HG03575 (cell line): ENCODE measurements at regions not wholly inside any gene's neighbourhood (a gene's known extent, or its start where the extent isn't known, plus 50 kb on each side); places are given as distances from the start of the nearest gene placed in this dataset.
"Not testable (repeated sequence)": the region's sequence is repeated elsewhere in the genome, so short reads cannot be mapped to it uniquely, and the experiment has no call there.

Source experiments
- ATAC-seq: cut with Tn5 transposase; IDR thresholded peaks from one replicate; pipeline ENCODE4 v1.9.1; 2021; ENCODE audit not compliant: unreplicated experiment, insufficient number of reproducible peaks, low FRiP score; ENCODE audit errors: extremely low read depth

DNA sequence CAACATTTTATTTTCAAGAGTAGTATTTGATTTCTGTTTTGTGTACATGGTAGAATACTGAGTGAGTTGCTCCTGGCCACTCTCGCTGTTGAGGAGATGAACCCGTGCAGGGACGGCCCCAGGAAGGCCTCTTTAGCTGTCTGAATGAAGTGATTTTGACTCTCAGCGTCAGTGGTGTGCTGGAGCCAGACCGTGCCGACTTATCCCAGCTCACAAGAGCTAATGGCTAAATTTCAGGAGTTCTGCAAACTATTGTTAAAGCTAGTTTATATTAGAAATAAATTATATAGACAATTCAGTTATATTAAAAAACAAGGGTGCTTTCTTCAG, 111.2 kb upstream of the KIF26B start:
- no peak for ATAC-seq

DNA sequence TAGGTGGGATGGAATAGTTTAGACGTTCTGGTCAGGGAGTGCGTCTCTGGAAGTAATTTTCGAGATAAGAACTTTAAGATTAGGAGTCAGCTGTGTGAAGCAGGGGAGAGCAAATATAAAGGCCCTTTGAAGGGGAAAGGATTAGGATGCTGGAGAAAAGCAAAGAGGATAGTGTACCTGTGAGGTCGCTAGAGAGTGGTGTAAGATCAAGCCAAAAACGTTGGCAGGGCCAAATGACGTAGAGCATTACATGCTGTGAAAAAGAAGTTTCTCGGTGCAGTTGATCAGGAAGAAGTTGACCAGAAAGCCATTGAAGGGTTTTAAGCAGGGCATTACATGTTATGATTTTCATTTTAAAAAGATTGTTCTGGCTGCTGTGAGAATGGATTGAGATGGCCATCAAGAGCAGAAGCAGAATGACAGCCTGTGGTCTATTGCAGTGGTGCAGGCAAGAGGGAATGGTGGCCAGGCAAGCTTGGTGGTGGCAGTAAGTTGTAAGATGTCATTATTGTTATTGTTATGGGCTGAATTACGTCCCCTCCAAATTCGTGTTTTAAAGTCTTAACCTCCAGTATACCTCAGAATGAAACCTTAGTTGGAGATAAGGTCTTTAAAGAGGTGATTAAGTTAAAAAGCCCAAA, 113.6 kb upstream of the KIF26B start:
- ATAC-seq = no peak

DNA sequence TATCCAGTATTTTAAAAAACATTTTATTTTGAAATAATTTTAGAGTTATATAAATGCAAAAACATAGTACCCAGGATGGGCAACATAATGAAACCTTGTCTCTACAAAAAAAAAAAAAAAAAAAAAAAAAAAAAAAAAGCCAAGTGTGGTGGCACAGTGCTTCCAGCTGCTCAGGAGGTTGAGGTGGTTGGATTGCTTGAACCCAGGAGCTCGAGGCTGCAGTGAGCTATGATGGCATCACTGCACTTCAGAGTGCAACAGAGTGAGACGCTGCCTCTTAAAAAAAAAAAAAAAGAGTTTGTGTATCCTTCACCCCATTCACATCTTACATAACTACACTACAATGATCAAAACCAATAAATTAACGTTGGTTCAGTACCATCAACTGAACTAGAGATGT, 115.6 kb upstream of the KIF26B start:
- ATAC-seq = no peak

DNA sequence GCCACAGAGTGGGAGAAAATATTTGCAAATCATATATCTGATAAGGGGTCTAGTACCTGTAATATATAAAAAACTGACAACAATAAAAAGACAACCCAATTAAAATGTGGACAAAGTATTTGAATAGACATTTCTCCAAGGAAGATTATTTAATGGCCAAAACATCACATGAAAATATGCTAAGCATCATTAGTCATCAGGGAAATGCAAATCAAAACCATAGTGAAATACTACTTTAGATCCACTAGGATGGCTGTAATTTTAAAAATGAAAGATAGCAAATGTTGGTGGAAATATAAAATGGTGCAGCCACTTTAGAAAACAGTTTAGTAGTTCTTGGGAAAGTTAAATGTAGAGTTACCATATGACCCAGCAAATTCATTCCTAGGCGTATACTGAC, 118.7 kb upstream of the KIF26B start:
- ATAC-seq = no peak

DNA sequence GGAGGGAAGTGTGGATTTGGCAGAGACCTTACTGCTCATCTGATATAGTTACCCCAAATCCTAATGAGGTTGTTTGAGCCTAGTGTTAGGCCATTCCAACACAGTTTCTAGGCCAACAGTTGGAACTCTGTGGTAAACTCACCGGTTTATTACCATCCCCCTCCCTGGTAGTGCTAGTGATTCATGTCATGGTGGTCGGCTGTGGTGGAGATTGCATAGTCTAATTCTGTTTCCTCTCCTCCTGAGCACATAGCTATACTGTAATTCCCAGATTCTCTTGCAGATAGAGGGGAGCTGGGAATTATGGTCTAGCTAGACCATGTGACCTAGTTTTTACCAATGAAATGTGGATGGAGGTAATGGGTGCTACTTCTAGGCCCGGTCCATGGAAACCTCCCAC, 123.7 kb upstream of the KIF26B start:
- no peak for ATAC-seq

DNA sequence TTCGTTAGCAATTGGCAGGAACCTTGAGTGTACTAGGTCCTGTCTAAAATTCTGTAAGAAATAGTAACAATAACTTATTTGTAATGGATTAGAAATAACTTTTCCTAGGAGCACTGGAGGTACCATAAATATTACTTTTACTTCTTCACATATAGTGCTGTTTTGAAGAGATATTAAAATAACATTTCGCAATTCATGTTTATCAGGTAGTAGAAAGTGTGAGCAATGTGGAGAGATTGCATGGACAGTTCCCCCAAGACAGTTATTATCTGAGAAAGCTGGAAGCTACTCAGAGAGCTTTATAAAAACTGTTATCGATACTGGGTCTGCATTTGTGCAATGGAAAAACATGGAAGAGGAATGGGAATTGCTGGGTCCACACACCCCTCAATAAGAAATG, 128.5 kb upstream of the KIF26B start:
- no peak for ATAC-seq

DNA sequence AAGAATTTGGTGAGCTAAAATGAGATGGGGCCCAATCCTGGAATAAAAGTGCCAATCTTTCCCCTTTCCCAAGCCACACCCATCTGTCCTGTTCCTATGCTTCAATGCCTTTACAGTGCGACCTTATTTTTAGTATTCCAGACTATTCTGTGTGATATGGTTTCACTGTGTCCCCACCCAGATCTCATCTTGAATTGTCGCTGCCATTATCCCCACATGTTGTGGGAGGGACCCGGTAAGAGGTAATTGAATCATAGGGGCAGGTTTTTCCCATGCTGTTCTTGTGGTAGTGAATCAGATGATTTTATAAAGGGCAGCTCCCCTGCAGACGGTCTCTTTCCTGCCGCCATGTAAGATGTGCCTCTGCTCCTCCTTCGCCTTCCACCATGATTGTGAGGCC, 129.3 kb upstream of the KIF26B start:
- ATAC-seq = no peak

DNA sequence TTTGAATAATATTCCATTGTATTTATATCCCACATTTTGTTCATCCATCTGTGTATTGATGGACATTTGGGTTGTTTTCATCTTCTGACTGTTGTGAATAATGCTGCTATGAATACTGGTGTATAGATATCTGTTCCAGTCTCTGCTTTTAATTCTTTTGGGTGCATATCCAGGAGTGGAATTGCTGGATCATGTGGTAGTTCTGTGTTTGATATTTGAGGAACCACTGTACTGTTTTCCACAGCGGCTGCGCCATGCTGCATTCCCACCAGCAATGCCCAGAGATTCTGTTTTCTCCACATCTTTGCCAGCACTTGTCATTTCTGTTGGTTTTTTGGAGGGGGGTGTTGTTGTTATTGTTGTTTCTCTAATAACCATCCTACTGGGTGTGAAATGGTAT, 131.6 kb upstream of the KIF26B start:
- ATAC-seq = no peak

DNA sequence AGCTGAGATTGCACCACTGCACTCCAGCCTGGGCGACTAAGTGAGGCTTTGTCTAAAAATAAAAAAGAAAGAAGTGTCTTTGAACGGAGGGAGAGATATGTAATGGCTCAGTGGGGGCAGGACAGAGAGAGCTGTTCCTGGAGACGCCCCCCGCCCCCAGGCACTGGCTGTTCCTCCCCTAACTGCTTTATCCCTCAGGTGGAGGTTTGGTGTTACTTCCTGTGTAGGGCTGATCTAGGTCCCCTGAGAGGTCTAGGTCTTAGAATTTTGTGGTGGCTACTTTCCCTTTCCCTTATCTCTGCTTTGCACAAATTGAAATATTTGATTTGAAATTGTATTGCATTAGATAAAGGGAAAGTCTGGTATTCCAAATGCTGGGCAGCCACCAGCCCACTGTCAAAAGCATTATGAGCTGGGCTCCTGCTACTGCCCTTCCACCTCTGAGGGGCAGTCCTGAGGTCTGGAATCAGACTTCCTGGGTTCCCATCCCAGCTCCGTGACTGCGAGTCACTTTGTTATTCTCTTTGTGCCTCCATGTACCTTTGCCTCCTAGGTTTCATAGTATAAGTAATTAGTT, 134.8 kb upstream of the KIF26B start:
- ATAC-seq = no peak

DNA sequence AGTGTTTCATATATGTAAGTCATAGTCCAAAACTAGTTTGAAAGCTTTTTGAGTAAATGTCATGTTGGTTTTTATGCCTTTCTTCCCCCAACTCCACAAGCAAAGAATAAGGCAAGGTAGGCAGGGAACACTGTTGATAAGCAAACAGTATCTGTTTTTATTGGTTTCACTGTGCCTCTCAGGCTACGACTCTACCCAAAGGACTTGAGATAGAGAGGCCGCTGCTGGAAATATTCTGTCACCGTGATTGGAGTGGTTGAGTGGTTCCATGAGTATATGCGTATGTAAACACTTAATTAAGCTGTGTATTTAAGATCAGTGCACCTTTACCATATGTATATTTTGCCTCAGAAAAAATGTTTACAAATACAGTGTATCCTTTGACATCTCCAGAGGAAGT, 138.1 kb upstream of the KIF26B start:
- no peak for ATAC-seq

DNA sequence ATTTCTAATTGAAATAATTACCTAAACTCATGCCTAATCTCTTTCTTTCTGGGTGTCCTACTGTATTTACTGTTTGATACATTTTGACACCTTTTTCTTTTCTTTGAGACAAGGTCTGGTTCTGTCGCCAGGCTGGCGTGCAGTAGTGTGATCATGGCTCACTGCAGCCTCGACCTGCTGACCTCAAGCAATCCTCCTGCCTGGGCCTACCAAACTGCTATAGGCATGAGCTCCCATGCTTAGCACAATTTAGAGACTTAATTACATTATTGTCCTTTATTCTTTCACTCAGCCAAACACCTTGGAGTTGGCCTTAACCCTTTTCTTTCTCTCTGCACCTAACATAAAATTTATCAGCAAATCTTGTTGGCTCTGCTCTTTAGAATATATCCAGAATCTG, 139.8 kb upstream of the KIF26B start:
- ATAC-seq = no peak

DNA sequence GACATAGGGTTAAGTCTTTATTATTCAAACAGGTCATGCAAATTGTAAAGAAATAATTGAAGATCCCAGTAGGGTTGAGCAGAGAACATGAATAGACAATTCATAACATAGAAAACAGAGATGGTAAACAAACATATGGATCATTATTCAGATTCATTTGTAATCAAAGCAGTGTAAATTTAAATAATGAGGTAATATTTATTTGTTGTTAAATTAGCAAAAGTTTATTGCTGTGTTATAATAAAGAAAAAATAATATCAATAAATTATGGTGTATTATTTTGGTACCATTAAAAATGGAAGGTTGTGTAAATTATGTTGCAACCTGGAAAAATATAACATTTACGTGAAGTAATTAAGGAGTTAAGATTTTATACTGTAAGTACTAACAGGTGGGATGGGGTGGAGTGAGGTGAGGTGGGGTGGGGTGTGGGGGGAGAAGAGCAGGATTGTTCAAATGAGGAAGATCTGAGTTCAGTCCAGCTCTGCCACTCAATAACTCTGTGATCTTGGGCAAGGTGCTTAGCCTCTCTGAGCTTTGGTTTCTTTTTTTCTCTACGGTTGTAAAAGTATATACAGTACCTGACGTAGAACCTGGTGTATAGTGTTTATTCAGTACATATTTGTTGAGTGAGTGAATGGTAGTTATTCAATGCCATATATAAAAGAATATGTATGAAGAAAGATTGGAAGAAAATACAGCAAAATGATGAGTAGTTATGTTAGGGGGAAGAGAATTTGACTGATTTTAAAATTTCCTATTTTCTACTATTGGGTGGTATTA, 140.3 kb upstream of the KIF26B start:
- no peak for ATAC-seq

DNA sequence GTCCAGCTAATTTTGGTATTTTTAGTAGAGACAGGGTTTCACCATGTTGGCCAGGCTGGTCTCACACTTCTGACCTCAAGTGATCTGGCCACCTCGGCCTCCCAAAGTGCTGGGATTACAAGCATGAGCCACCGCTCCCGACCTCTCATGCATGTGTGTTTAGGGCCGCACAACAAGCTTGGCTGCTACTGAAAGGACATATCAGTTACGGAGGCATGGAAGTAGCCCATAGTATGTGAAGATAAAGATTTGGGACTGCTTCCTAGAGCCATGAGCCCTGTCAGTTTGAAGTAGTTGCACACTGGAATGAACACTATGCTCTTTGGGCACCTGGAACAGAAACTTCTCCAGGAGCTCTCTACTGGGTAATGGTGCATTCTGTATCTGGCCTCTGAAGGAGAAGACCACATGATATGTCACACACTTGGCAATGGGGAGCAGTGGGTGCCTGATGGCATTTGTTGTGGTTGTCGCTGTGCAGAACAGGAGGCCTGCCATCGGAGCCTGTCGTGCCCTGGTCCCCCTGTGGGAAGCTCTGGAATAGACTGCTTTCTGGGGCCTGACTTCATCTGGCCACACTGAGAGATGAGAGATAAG, 144.7 kb upstream of the KIF26B start:
- no peak for ATAC-seq

DNA sequence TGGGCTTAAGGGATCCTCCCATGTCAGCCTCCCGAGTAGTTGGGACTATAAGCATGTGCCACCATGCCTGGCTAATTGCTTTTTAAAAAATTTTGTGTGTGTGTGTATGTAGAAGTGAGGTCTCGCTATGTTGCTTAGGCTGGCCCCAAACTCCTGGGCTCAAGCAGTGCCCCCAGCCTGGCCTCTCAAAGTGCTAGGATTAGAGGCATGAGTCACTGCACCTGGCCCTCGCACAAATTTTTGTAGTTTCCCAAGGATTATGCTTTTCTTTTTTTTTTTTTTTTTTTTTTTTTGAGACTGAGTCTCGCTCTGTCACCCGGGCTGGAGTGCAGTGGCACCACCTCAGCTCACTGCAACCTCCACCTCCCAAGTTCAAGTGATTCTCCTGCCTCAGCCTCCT, 144.4 kb upstream of the HNRNPU start:
- ATAC-seq = no peak

DNA sequence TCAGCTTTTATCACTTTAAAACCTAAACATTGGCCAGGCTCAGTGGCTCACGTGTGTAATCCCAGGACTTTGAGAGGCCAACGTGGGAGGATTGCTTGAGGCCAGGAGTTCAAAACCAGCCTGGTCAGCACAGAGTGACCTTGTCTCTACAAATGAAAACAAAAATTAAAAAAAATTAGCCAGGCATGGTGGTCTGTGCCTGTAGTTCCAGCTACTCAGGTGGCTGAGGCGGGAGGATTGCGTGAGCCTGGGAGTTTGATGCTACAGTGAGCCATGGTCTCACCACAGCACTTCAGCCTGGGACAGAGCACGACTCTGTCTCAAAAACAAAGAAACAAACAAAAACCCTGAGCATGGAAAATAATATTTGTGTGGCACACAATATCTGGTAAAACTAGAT, 143.5 kb upstream of the HNRNPU start:
- ATAC-seq = no peak

DNA sequence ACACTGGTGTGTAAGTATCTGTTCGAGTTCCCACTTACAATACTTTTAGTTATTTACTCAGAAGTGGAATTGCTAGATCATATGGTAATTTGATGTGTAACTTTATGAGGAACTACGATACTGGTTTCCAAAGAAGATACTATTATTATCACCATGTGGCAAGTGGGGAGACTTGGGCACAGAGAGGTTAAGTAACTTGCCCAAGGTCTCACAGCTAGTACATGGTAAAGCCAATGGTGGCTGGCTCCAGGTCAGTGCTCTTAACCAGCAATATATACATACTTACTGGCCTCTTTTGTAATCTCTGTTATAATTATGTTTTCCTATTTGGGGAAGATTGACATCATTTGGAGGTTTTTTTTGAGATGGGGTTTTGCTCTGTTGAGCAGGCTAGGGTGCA, 138.9 kb upstream of the HNRNPU start:
- ATAC-seq = no peak

DNA sequence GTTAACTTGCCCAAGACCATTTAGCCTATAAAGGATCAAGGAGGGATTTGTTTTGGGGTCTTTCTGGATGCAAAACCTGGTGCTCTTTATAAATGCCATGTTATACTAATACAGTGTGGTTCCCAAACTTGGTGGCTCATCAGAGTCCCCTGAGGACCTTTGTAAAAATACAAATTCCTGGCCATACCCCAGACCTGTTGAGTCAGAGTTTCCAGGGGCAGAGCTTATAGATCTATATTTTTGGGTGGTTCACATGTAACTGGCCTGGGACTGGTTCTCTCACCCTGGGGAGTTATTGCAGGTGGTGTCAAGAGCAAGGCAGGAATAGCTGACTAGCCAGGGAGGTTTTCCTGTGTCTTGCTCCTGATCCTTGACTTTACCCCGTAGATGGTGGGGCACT, 136.9 kb upstream of the HNRNPU start:
- ATAC-seq = no peak

DNA sequence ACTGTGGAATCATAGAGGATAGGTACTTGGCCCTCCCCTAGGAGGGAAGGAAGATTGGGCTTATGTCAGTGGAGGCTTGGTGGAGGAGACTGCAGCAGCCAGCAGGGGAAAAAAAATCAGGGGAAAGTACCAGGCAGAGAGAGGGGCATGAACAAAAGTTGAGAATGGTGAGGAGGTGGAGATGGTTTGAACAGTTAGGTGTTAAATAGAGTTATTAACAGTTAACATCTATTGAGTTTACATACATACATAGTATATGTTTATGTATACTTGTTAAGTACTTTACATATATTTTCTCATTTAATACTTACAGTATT, 136.5 kb upstream of the HNRNPU start:
- ATAC-seq = no peak

DNA sequence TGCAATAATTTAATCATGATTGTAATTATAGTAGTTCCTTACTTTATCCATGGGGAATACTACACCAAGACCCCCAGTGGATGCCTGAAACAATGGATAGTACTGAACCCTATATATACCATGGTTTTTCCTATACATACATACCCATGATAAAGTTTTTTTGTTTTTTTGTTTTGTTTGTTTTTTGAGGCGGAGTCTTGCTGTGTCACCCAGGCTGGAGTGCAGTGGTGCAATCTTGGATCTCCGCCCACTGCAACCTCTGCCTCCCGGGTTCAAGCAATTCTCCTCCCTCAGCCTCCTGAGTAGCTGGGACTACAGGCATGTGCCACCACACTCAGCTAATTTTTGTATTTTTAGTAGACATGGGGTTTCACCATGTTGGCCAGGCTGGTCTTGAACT, 135.3 kb upstream of the HNRNPU start:
- ATAC-seq = not testable (repeated sequence)

DNA sequence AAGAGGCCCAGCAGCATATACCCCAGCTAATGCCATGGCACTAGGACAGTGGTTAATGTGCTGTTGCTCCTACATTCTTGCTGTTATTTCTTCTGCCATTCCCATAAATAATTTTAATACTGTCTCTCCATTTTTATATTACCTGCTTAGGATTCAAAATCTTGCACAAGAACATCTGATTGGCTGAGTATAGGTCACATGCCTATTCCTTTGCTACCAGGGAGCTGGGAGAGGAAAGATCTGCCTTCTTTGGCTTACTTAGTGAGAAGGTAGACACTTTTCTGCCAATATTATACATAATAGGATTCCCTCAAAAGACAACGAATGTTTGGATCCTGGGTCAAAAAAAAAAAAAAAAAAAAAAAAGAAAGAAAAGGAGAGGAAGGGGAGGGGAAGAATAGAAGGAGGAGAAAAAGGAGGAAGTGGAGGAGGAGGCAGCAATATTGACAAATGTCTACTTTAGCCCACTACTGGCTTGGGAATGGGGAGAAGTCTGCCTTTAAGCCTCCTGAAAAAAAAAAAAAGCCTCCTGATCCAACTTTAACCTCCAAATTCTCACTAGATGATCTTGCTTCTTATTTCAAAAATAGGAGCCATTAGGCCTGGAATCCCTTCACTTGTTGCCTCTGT, 134.5 kb upstream of the HNRNPU start:
- no peak for ATAC-seq
